ENCODE measurements at regions not wholly inside any gene's neighbourhood (a gene's known extent, or its start where the extent isn't known, plus 50 kb on each side); places are given as distances from the start of the nearest gene placed in this dataset.

DNA sequence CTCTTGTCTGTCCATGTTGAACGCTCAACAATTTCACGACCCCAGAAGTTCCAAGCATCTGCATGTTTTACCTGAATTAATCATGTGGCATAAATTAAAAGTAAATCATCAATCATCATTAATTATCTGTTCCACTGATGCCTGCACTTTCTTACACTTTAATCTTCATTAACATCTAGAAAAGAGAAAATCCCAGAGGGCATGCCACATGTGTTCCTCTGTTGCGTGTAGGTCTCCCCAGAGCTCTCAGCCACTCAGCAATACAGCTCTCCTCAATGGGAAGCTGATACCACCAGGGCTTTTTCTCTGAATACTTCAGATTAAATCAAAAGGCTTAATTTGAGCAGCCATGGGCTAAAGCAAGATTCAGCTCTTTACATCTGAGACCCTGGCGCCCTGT is 722.4 kb upstream of the TENM3 start:
- Histone ChIP-seq H3K18ac (ENCODE audit: low read depth in 1 of 2, low read length in 2 of 2) (no peak overlapping the region), H3K9ac (ENCODE audit: low read length) (no peak overlapping the region), H3K9me3 (ENCODE audit: control insufficient read depth, low read length) (no peaks in the 10 kb centered on the region), H3K27me3 (ENCODE audit: control insufficient read depth in 1 of 2, insufficient read depth in 1 of 2, low read length in 2 of 2) (no peaks in the 10 kb centered on the region), H4K8ac (ENCODE audit: low read length) (no peak overlapping the region), H3K4me2 (ENCODE audit: low read length, poor library complexity, severe bottlenecking) (no peak overlapping the region), H3K4ac (ENCODE audit: low read depth in 1 of 2, low read length in 2 of 2) (no peak overlapping the region), H3K23ac (ENCODE audit: low read length in 2 of 2) (no peak overlapping the region), H3K79me1 (replicated peaks; ENCODE audit: low read length, poor library complexity, severe bottlenecking) (no peaks in the 10 kb centered on the region), H4K91ac (ENCODE audit: low read length) (no peak overlapping the region), H3K4me1 (ENCODE audit: control insufficient read depth, insufficient read depth, low read depth, low read length) (peaks cover 1% of the 10 kb centered on the region), H2AK5ac (ENCODE audit: low read length, severe bottlenecking) (no peak overlapping the region), H3K14ac (ENCODE audit: low read length in 2 of 2) (no peak overlapping the region), H3K27ac (ENCODE audit: low read length, poor library complexity, severe bottlenecking) (no peak overlapping the region), H2BK15ac (ENCODE audit: low read depth, poor library complexity, severe bottlenecking) (no peak overlapping the region), H3K36me3 (ENCODE audit: control insufficient read depth in 1 of 2, insufficient read depth in 2 of 2, low read depth in 1 of 2, low read length in 2 of 2) (no peaks in the 10 kb centered on the region), H2BK12ac (ENCODE audit: low read length in 2 of 2) (no peak overlapping the region), H2BK120ac (ENCODE audit: low read depth, low read length) (no peak overlapping the region), H2BK5ac (ENCODE audit: low read depth, low read length, poor library complexity, severe bottlenecking) (no peak overlapping the region), H2AFZ (ENCODE audit: low read depth, low read length) (no peak overlapping the region), H3K4me3 (ENCODE audit: insufficient read depth in 1 of 2, low read depth in 1 of 2, low read length in 2 of 2) (no peak overlapping the region)
- WGBS, result 90% methylated on average over 4 of the region's 4 CpGs
- no peak for DNase-seq

GRCh38 chr4:181523973-181524372 is 719.2 kb upstream of the TENM3 start:
- no peak overlapping the region for H3K4me3 ChIP-seq (ENCODE audit: insufficient read depth in 1 of 2, low read depth in 1 of 2, low read length in 2 of 2)
- no peak overlapping the region for H2BK5ac ChIP-seq (ENCODE audit: low read depth, low read length, poor library complexity, severe bottlenecking)
- H4K8ac ChIP-seq (ENCODE audit: low read length), result no peak overlapping the region
- H3K27ac ChIP-seq (ENCODE audit: low read length, poor library complexity, severe bottlenecking), result no peak overlapping the region
- no peak overlapping the region for H3K4ac ChIP-seq (ENCODE audit: low read depth in 1 of 2, low read length in 2 of 2)
- no peak overlapping the region for H3K9ac ChIP-seq (ENCODE audit: low read length)
- no peaks in the 10 kb centered on the region for H3K27me3 ChIP-seq (ENCODE audit: control insufficient read depth in 1 of 2, insufficient read depth in 1 of 2, low read length in 2 of 2)
- no peak for DNase-seq
- H3K36me3 ChIP-seq (ENCODE audit: control insufficient read depth in 1 of 2, insufficient read depth in 2 of 2, low read depth in 1 of 2, low read length in 2 of 2), result no peaks in the 10 kb centered on the region
- no peak overlapping the region for H3K4me2 ChIP-seq (ENCODE audit: low read length, poor library complexity, severe bottlenecking)
- no peak overlapping the region for H2AK5ac ChIP-seq (ENCODE audit: low read length, severe bottlenecking)
- peaks cover 1% of the 10 kb centered on the region for H3K4me1 ChIP-seq (ENCODE audit: control insufficient read depth, insufficient read depth, low read depth, low read length)
- no peak overlapping the region for H2BK120ac ChIP-seq (ENCODE audit: low read depth, low read length)
- WGBS, result 83% methylated on average over 2 of the region's 8 CpGs
- H3K14ac ChIP-seq (ENCODE audit: low read length in 2 of 2), result no peak overlapping the region
- H3K79me1 ChIP-seq (replicated peaks; ENCODE audit: low read length, poor library complexity, severe bottlenecking), result no peaks in the 10 kb centered on the region
- no peak overlapping the region for H2BK12ac ChIP-seq (ENCODE audit: low read length in 2 of 2)
- no peaks in the 10 kb centered on the region for H3K9me3 ChIP-seq (ENCODE audit: control insufficient read depth, low read length)
- no peak overlapping the region for H3K23ac ChIP-seq (ENCODE audit: low read length in 2 of 2)
- H2AFZ ChIP-seq (ENCODE audit: low read depth, low read length), result no peak overlapping the region
- H3K18ac ChIP-seq (ENCODE audit: low read depth in 1 of 2, low read length in 2 of 2), result no peak overlapping the region
- H2BK15ac ChIP-seq (ENCODE audit: low read depth, poor library complexity, severe bottlenecking), result no peak overlapping the region
- H4K91ac ChIP-seq (ENCODE audit: low read length), result no peak overlapping the region

- Histone ChIP-seq H3K9me3 (ENCODE audit: control insufficient read depth, low read length) (no peaks in the 10 kb centered on the region), H3K27ac (ENCODE audit: low read length, poor library complexity, severe bottlenecking) (no peak overlapping the region), H2AK5ac (ENCODE audit: low read length, severe bottlenecking) (no peak overlapping the region), H2BK5ac (ENCODE audit: low read depth, low read length, poor library complexity, severe bottlenecking) (no peak overlapping the region), H3K18ac (ENCODE audit: low read depth in 1 of 2, low read length in 2 of 2) (no peak overlapping the region), H4K8ac (ENCODE audit: low read length) (no peak overlapping the region), H4K91ac (ENCODE audit: low read length) (no peak overlapping the region), H3K23ac (ENCODE audit: low read length in 2 of 2) (no peak overlapping the region), H3K14ac (ENCODE audit: low read length in 2 of 2) (no peak overlapping the region), H3K36me3 (ENCODE audit: control insufficient read depth in 1 of 2, insufficient read depth in 2 of 2, low read depth in 1 of 2, low read length in 2 of 2) (no peaks in the 10 kb centered on the region), H3K79me1 (replicated peaks; ENCODE audit: low read length, poor library complexity, severe bottlenecking) (no peaks in the 10 kb centered on the region), H3K4ac (ENCODE audit: low read depth in 1 of 2, low read length in 2 of 2) (no peak overlapping the region), H3K4me2 (ENCODE audit: low read length, poor library complexity, severe bottlenecking) (no peak overlapping the region), H3K9ac (ENCODE audit: low read length) (no peak overlapping the region), H3K4me1 (ENCODE audit: control insufficient read depth, insufficient read depth, low read depth, low read length) (peaks cover 1% of the 10 kb centered on the region), H2BK15ac (ENCODE audit: low read depth, poor library complexity, severe bottlenecking) (no peak overlapping the region), H3K27me3 (ENCODE audit: control insufficient read depth in 1 of 2, insufficient read depth in 1 of 2, low read length in 2 of 2) (no peaks in the 10 kb centered on the region), H3K4me3 (ENCODE audit: insufficient read depth in 1 of 2, low read depth in 1 of 2, low read length in 2 of 2) (no peak overlapping the region), H2BK120ac (ENCODE audit: low read depth, low read length) (no peak overlapping the region), H2BK12ac (ENCODE audit: low read length in 2 of 2) (no peak overlapping the region), H2AFZ (ENCODE audit: low read depth, low read length) (no peak overlapping the region)
- no peak for DNase-seq
- WGBS, result 82% methylated on average over 3 of the region's 5 CpGs
These were observed 718.7 kb upstream of the TENM3 start for GRCh38 chr4:181524499-181524898.

GRCh38 chr4:181525634-181526033 is 717.6 kb upstream of the TENM3 start:
- no peak overlapping the region for H2BK5ac ChIP-seq (ENCODE audit: low read depth, low read length, poor library complexity, severe bottlenecking)
- no peak overlapping the region for H2AK5ac ChIP-seq (ENCODE audit: low read length, severe bottlenecking)
- H3K23ac ChIP-seq (ENCODE audit: low read length in 2 of 2), result no peak overlapping the region
- H3K9ac ChIP-seq (ENCODE audit: low read length), result no peak overlapping the region
- no peaks in the 10 kb centered on the region for H3K9me3 ChIP-seq (ENCODE audit: control insufficient read depth, low read length)
- no peak overlapping the region for H2BK12ac ChIP-seq (ENCODE audit: low read length in 2 of 2)
- H3K4me1 ChIP-seq (ENCODE audit: control insufficient read depth, insufficient read depth, low read depth, low read length), result peaks cover 1% of the 10 kb centered on the region
- no peaks in the 10 kb centered on the region for H3K27me3 ChIP-seq (ENCODE audit: control insufficient read depth in 1 of 2, insufficient read depth in 1 of 2, low read length in 2 of 2)
- no peak overlapping the region for H3K14ac ChIP-seq (ENCODE audit: low read length in 2 of 2)
- H3K18ac ChIP-seq (ENCODE audit: low read depth in 1 of 2, low read length in 2 of 2), result no peak overlapping the region
- H3K27ac ChIP-seq (ENCODE audit: low read length, poor library complexity, severe bottlenecking), result no peak overlapping the region
- H2BK120ac ChIP-seq (ENCODE audit: low read depth, low read length), result no peak overlapping the region
- no peaks in the 10 kb centered on the region for H3K79me1 ChIP-seq (replicated peaks; ENCODE audit: low read length, poor library complexity, severe bottlenecking)
- H4K91ac ChIP-seq (ENCODE audit: low read length), result no peak overlapping the region
- no peak overlapping the region for H2AFZ ChIP-seq (ENCODE audit: low read depth, low read length)
- WGBS, result 60% methylated on average over 1 of the region's 3 CpGs
- H2BK15ac ChIP-seq (ENCODE audit: low read depth, poor library complexity, severe bottlenecking), result no peak overlapping the region
- no peak overlapping the region for H3K4me3 ChIP-seq (ENCODE audit: insufficient read depth in 1 of 2, low read depth in 1 of 2, low read length in 2 of 2)
- no peak overlapping the region for H3K4ac ChIP-seq (ENCODE audit: low read depth in 1 of 2, low read length in 2 of 2)
- no peak for DNase-seq
- no peak overlapping the region for H4K8ac ChIP-seq (ENCODE audit: low read length)
- no peaks in the 10 kb centered on the region for H3K36me3 ChIP-seq (ENCODE audit: control insufficient read depth in 1 of 2, insufficient read depth in 2 of 2, low read depth in 1 of 2, low read length in 2 of 2)
- no peak overlapping the region for H3K4me2 ChIP-seq (ENCODE audit: low read length, poor library complexity, severe bottlenecking)

All from mesenchymal stem cell (in vitro differentiated cells and primary cell).